WTC11 (cell line): ENCODE measurements at regions not wholly inside any gene's neighbourhood (a gene's known extent, or its start where the extent isn't known, plus 50 kb on each side); places are given as distances from the start of the nearest gene placed in this dataset.

Experiments used
- ATAC-seq: fragments of 200-7000 bp; cut with Tn5 transposase; 2 replicates; pipeline ENCODE4 v1.10.0; 2021; ENCODE audit warnings: mild to moderate bottlenecking, moderate library complexity
- CTCF ChIA-PET: fragments of 300-600 bp; sonication (Branson Sonifier 250); formaldehyde crosslinking; loops from one replicate; lab custom pipeline; 2021; ENCODE audit warnings: antibody characterized with exemption; lab: Charles Lee
- POLR2A ChIA-PET: fragments of 350-600 bp; sonication (Branson Sonifier 250); formaldehyde crosslinking; loops from one replicate; lab custom pipeline; 2021; ENCODE audit warnings: antibody characterized with exemption; lab: Charles Lee
- DNase-seq: peaks from one replicate; pipeline ENCODE4 v3.0.0; 2021; ENCODE audit warnings: low spot score
- H3K27ac Mint-ChIP-seq: 2 replicates; pipeline ENCODE4 v1.8.0; 2021; ENCODE audit warnings: mixed read lengths
- H3K27me3 Mint-ChIP-seq: 2 replicates; pipeline ENCODE4 v1.8.0; 2021; ENCODE audit warnings: low read depth, mild to moderate bottlenecking, moderate library complexity, mixed read lengths
- H3K36me3 Mint-ChIP-seq: 2 replicates; pipeline ENCODE4 v1.8.0; 2021; ENCODE audit warnings: mixed read lengths
- H3K4me1 Mint-ChIP-seq: 2 replicates; pipeline ENCODE4 v1.8.0; 2022; ENCODE audit warnings: mixed read lengths
- H3K4me3 Mint-ChIP-seq: 2 replicates; pipeline ENCODE4 v1.8.0; 2021; ENCODE audit warnings: mild to moderate bottlenecking, moderate library complexity, mixed read lengths
- H3K9me3 Mint-ChIP-seq: 2 replicates; pipeline ENCODE4 v1.8.0; 2021; ENCODE audit warnings: mixed read lengths
- ATF6 ChIP-seq: sonication (generic); formaldehyde crosslinking; IDR thresholded peaks from 2 replicates; pipeline ENCODE4 v1.8.1; 2023; ENCODE audit warnings: mild to moderate bottlenecking, missing genetic modification reagents
- CREB1 ChIP-seq: sonication (generic); formaldehyde crosslinking; IDR thresholded peaks from 2 replicates; pipeline ENCODE4 v1.8.0; 2023; ENCODE audit warnings: mild to moderate bottlenecking, missing genetic modification reagents
- EMX1 ChIP-seq: fragments of 250-450 bp; sonication (Bioruptor Pico); IDR thresholded peaks from 2 replicates; pipeline ENCODE4 v1.8.0; 2021; ENCODE audit warnings: mild to moderate bottlenecking
- ERG ChIP-seq: fragments of 250-450 bp; sonication (Bioruptor Pico); IDR thresholded peaks from 2 replicates; pipeline ENCODE4 v1.8.0; 2021; ENCODE audit warnings: mild to moderate bottlenecking
- ETV6 ChIP-seq: sonication (generic); formaldehyde crosslinking; IDR thresholded peaks from 2 replicates; pipeline ENCODE4 v1.8.1; 2022; ENCODE audit warnings: mild to moderate bottlenecking, missing genetic modification reagents
- FOXK1 ChIP-seq: sonication (generic); formaldehyde crosslinking; IDR thresholded peaks from 2 replicates; pipeline ENCODE4 v1.8.0; 2022; ENCODE audit warnings: mild to moderate bottlenecking, moderate library complexity, missing genetic modification reagents
- GRHL2 ChIP-seq: fragments of 250-450 bp; sonication (Bioruptor Pico); IDR thresholded peaks from 2 replicates; pipeline ENCODE4 v1.8.0; 2022; ENCODE audit warnings: mild to moderate bottlenecking, moderate library complexity; ENCODE audit not compliant: insufficient replicate concordance, severe bottlenecking
- GTF2I ChIP-seq: fragments of 250-450 bp; sonication (Bioruptor Pico); conservative IDR thresholded peaks from 2 replicates; pipeline ENCODE4 v1.4.0; 2021; ENCODE audit warnings: mild to moderate bottlenecking
- HMGA2 ChIP-seq: fragments of 250-450 bp; sonication (Bioruptor Pico); IDR thresholded peaks from 2 replicates; pipeline ENCODE4 v1.4.0; 2021; ENCODE audit warnings: mild to moderate bottlenecking, moderate library complexity
- JAZF1 ChIP-seq: fragments of 250-450 bp; sonication (Bioruptor Pico); IDR thresholded peaks from 2 replicates; pipeline ENCODE4 v1.9.0; 2021; ENCODE audit warnings: moderate library complexity, mild to moderate bottlenecking, inconsistent platforms
- NFATC4 ChIP-seq: fragments of 250-450 bp; sonication (Bioruptor Pico); IDR thresholded peaks from 2 replicates; pipeline ENCODE4 v1.9.0; 2021; ENCODE audit warnings: mild to moderate bottlenecking
- NR1H2 ChIP-seq: sonication (generic); formaldehyde crosslinking; IDR thresholded peaks from 2 replicates; pipeline ENCODE4 v1.9.0; 2021; ENCODE audit warnings: mild to moderate bottlenecking, moderate library complexity, missing genetic modification reagents
- NR3C1 ChIP-seq: sonication (generic); formaldehyde crosslinking; conservative IDR thresholded peaks from 2 replicates; pipeline ENCODE4 v1.8.1; 2023; ENCODE audit warnings: low read depth, mild to moderate bottlenecking, missing genetic modification reagents
- SMAD4 ChIP-seq: sonication (generic); formaldehyde crosslinking; IDR thresholded peaks from 2 replicates; pipeline ENCODE4 v1.8.0; 2022; ENCODE audit warnings: mild to moderate bottlenecking, missing genetic modification reagents
- SP1 ChIP-seq: sonication (generic); formaldehyde crosslinking; conservative IDR thresholded peaks from 2 replicates; pipeline ENCODE4 v1.8.1; 2022; ENCODE audit warnings: missing genetic modification reagents
- ZNF219 ChIP-seq: sonication (generic); formaldehyde crosslinking; IDR thresholded peaks from 2 replicates; pipeline ENCODE4 v1.8.0; 2023; ENCODE audit warnings: missing genetic modification reagents, mild to moderate bottlenecking, borderline replicate concordance
- TF ChIP-seq, protein P1 (sequence below): sonication (generic); formaldehyde crosslinking; IDR thresholded peaks from 2 replicates; pipeline ENCODE4 v1.8.1; 2022; ENCODE audit warnings: mild to moderate bottlenecking, moderate library complexity, missing genetic modification reagents
- TF ChIP-seq, protein P2 (sequence below): sonication (generic); formaldehyde crosslinking; IDR thresholded peaks from 2 replicates; pipeline ENCODE4 v1.8.1; 2023; ENCODE audit warnings: mild to moderate bottlenecking, missing genetic modification reagents, borderline replicate concordance
- TF ChIP-seq, protein P3 (sequence below): sonication (generic); formaldehyde crosslinking; IDR thresholded peaks from 2 replicates; pipeline ENCODE4 v1.8.1; 2023; ENCODE audit warnings: mild to moderate bottlenecking, missing genetic modification reagents, moderate library complexity
- TF ChIP-seq, protein P4 (sequence below): sonication (generic); formaldehyde crosslinking; IDR thresholded peaks from 2 replicates; pipeline ENCODE4 v1.8.0; 2023; ENCODE audit warnings: mild to moderate bottlenecking, missing genetic modification reagents

DNA sequence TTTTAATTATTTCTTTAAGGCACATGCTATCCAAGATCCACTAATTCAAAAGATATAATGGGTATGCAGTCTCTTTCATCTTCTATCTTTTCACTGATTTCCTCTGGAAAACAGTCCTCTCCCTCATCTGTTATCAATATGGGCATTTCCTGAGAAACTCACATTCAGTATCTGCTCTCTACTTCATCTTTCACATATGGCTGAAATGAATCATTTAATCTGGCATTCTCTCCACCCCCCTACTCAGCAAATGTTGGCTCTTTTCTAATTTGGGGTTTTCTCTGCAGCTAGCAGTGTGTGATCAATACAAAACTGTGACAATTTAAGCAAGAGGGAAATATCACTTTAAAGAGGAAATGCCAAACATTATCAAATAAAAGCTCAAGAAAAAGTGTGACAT is 157.1 kb upstream of the TMTC1 start (continued):
- TF ChIP-seq ATF6 (CRISPR knock-in tag) = no peak
- TF ChIP-seq, protein P1, sequence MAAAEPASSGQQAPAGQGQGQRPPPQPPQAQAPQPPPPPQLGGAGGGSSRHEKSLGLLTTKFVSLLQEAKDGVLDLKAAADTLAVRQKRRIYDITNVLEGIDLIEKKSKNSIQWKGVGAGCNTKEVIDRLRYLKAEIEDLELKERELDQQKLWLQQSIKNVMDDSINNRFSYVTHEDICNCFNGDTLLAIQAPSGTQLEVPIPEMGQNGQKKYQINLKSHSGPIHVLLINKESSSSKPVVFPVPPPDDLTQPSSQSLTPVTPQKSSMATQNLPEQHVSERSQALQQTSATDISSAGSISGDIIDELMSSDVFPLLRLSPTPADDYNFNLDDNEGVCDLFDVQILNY (CRISPR knock-in tag) = no peak
- TF ChIP-seq, protein P2, sequence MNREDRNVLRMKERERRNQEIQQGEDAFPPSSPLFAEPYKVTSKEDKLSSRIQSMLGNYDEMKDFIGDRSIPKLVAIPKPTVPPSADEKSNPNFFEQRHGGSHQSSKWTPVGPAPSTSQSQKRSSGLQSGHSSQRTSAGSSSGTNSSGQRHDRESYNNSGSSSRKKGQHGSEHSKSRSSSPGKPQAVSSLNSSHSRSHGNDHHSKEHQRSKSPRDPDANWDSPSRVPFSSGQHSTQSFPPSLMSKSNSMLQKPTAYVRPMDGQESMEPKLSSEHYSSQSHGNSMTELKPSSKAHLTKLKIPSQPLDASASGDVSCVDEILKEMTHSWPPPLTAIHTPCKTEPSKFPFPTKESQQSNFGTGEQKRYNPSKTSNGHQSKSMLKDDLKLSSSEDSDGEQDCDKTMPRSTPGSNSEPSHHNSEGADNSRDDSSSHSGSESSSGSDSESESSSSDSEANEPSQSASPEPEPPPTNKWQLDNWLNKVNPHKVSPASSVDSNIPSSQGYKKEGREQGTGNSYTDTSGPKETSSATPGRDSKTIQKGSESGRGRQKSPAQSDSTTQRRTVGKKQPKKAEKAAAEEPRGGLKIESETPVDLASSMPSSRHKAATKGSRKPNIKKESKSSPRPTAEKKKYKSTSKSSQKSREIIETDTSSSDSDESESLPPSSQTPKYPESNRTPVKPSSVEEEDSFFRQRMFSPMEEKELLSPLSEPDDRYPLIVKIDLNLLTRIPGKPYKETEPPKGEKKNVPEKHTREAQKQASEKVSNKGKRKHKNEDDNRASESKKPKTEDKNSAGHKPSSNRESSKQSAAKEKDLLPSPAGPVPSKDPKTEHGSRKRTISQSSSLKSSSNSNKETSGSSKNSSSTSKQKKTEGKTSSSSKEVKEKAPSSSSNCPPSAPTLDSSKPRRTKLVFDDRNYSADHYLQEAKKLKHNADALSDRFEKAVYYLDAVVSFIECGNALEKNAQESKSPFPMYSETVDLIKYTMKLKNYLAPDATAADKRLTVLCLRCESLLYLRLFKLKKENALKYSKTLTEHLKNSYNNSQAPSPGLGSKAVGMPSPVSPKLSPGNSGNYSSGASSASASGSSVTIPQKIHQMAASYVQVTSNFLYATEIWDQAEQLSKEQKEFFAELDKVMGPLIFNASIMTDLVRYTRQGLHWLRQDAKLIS = no peak
- no peak for TF ChIP-seq ERG (CRISPR knock-in tag)
- TF ChIP-seq GRHL2 (CRISPR knock-in tag) = no peak
- no peak for TF ChIP-seq ETV6
- TF ChIP-seq HMGA2 (CRISPR knock-in tag) = no peak
- no peak for TF ChIP-seq NR1H2
- no peak for TF ChIP-seq SMAD4 (CRISPR knock-in tag)
- TF ChIP-seq CREB1 (CRISPR knock-in tag) = no peak

- ChIA-PET CTCF (interaction anchor here (0.6 kb wide), 1 partner anchor 107 kb away, joined by 4 read pairs; no protein-coding TSS in a partner anchor), POLR2A (no interaction called here)
- Mint-ChIP-seq H3K4me1 (peaks cover 3% of the 10 kb centered on the region), H3K9me3 (peaks cover 7% of the 10 kb centered on the region), H3K27me3 (no peaks in the 10 kb centered on the region), H3K27ac (no peak overlapping the region), H3K36me3 (no peaks in the 10 kb centered on the region), H3K4me3 (no peak overlapping the region)
- ATAC-seq (no peak), DNase-seq (no peak)
- TF ChIP-seq GTF2I (CRISPR knock-in tag) (no peak), NR1H2 (no peak), ETV6 (no peak), NR3C1 (CRISPR knock-in tag) (no peak), JAZF1 (CRISPR knock-in tag) (no peak), EMX1 (no peak), NFATC4 (CRISPR knock-in tag) (no peak), GRHL2 (CRISPR knock-in tag) (no peak), SP1 (CRISPR knock-in tag) (no peak), FOXK1 (CRISPR knock-in tag) (no peak), ZNF219 (CRISPR knock-in tag) (no peak)
- TF ChIP-seq, protein P3, sequence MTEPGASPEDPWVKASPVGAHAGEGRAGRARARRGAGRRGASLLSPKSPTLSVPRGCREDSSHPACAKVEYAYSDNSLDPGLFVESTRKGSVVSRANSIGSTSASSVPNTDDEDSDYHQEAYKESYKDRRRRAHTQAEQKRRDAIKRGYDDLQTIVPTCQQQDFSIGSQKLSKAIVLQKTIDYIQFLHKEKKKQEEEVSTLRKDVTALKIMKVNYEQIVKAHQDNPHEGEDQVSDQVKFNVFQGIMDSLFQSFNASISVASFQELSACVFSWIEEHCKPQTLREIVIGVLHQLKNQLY (CRISPR knock-in tag) = no peak
- TF ChIP-seq, protein P1 (CRISPR knock-in tag) = no peak
- TF ChIP-seq, protein P4, sequence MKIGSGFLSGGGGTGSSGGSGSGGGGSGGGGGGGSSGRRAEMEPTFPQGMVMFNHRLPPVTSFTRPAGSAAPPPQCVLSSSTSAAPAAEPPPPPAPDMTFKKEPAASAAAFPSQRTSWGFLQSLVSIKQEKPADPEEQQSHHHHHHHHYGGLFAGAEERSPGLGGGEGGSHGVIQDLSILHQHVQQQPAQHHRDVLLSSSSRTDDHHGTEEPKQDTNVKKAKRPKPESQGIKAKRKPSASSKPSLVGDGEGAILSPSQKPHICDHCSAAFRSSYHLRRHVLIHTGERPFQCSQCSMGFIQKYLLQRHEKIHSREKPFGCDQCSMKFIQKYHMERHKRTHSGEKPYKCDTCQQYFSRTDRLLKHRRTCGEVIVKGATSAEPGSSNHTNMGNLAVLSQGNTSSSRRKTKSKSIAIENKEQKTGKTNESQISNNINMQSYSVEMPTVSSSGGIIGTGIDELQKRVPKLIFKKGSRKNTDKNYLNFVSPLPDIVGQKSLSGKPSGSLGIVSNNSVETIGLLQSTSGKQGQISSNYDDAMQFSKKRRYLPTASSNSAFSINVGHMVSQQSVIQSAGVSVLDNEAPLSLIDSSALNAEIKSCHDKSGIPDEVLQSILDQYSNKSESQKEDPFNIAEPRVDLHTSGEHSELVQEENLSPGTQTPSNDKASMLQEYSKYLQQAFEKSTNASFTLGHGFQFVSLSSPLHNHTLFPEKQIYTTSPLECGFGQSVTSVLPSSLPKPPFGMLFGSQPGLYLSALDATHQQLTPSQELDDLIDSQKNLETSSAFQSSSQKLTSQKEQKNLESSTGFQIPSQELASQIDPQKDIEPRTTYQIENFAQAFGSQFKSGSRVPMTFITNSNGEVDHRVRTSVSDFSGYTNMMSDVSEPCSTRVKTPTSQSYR = no peak
- TF ChIP-seq, protein P2 = no peak
Measured at GRCh38 chr12:29930503-29930902, 146.8 kb upstream of the TMTC1 start.
